H9 (cell line): ENCODE measurements at regions not wholly inside any gene's neighbourhood (a gene's known extent, or its start where the extent isn't known, plus 50 kb on each side); places are given as distances from the start of the nearest gene placed in this dataset.

Experiments used
- DNase-seq: peaks from one replicate; pipeline ENCODE4 v3.0.0-alpha.2; 2017
- H2AFZ ChIP-seq: one replicate; pipeline ENCODE4 v1.6.1; 2013; ENCODE audit warnings: mild to moderate bottlenecking, low read length, control low read depth, moderate library complexity
- H2AK5ac ChIP-seq: 2 replicates; pipeline ENCODE4 v1.6.1; 2013; ENCODE audit warnings: low read length, control low read depth, mixed read lengths; ENCODE audit not compliant: insufficient read length
- H2BK120ac ChIP-seq: one replicate; pipeline ENCODE4 v1.6.1; 2013; ENCODE audit warnings: low read depth, mild to moderate bottlenecking, low read length, control low read depth, inconsistent platforms; ENCODE audit not compliant: poor library complexity, severe bottlenecking
- H2BK12ac ChIP-seq: 2 replicates; pipeline ENCODE4 v1.6.1; 2013; ENCODE audit warnings: low read length, control low read depth, mixed read lengths, low read depth; ENCODE audit not compliant: insufficient read length
- H2BK15ac ChIP-seq: 2 replicates; pipeline ENCODE4 v1.6.1; 2013; ENCODE audit warnings: low read depth, low read length, control low read depth
- H2BK20ac ChIP-seq: one replicate; pipeline ENCODE4 v1.6.1; 2013; ENCODE audit warnings: low read depth, mild to moderate bottlenecking, low read length, control low read depth, inconsistent platforms; ENCODE audit not compliant: poor library complexity, severe bottlenecking
- H2BK5ac ChIP-seq: 2 replicates; pipeline ENCODE4 v1.6.1; 2013; ENCODE audit warnings: low read length, control low read depth, mixed read lengths; ENCODE audit not compliant: insufficient read length
- H3K14ac ChIP-seq: 2 replicates; pipeline ENCODE4 v1.6.1; 2013; ENCODE audit warnings: low read length, control low read depth; ENCODE audit not compliant: insufficient read depth
- H3K18ac ChIP-seq: 2 replicates; pipeline ENCODE4 v1.6.1; 2013; ENCODE audit warnings: low read depth, mild to moderate bottlenecking, mixed read lengths, low read length, control low read depth; ENCODE audit not compliant: insufficient read length
- H3K23ac ChIP-seq: 2 replicates; pipeline ENCODE4 v1.6.1; 2013; ENCODE audit warnings: low read length, control low read depth, mixed read lengths, low read depth; ENCODE audit not compliant: insufficient read length
- H3K23me2 ChIP-seq: 2 replicates; pipeline ENCODE4 v1.6.1; 2013; ENCODE audit warnings: low read depth, mild to moderate bottlenecking, mixed read lengths, low read length, control low read depth; ENCODE audit not compliant: insufficient read length, poor library complexity, severe bottlenecking
- H3K27ac ChIP-seq: 2 replicates; pipeline ENCODE4 v1.5.1; 2013; ENCODE audit warnings: low read length, control low read depth, mixed read lengths, low read depth; ENCODE audit not compliant: insufficient read length
- H3K27me3 ChIP-seq: 2 replicates; pipeline ENCODE4 v1.6.1; 2013; ENCODE audit warnings: low read length, control low read depth, inconsistent platforms; ENCODE audit not compliant: insufficient read depth
- H3K4ac ChIP-seq: 2 replicates; pipeline ENCODE4 v1.6.1; 2013; ENCODE audit warnings: low read depth, mild to moderate bottlenecking, control low read depth, inconsistent platforms, low read length, moderate library complexity
- H3K4me1 ChIP-seq: 2 replicates; pipeline ENCODE4 v1.6.1; 2013; ENCODE audit warnings: low read length, control low read depth, inconsistent platforms; ENCODE audit not compliant: insufficient read depth
- H3K4me2 ChIP-seq: 2 replicates; pipeline ENCODE4 v1.6.1; 2013; ENCODE audit warnings: low read length, control low read depth, mixed read lengths; ENCODE audit not compliant: insufficient read length, insufficient read depth
- H3K56ac ChIP-seq: 2 replicates; pipeline ENCODE4 v1.6.1; 2013; ENCODE audit warnings: low read depth, mild to moderate bottlenecking, mixed read lengths, low read length, control low read depth; ENCODE audit not compliant: insufficient read length
- H3K79me1 ChIP-seq: 2 replicates; pipeline ENCODE4 v1.6.1; 2013; ENCODE audit warnings: low read depth, mild to moderate bottlenecking, moderate library complexity, low read length, control low read depth, inconsistent platforms; ENCODE audit not compliant: insufficient read depth, poor library complexity, severe bottlenecking
- H3K79me2 ChIP-seq: 2 replicates; pipeline ENCODE4 v1.6.1; 2013; ENCODE audit warnings: low read length, control low read depth, inconsistent platforms; ENCODE audit not compliant: insufficient read depth
- H3K9ac ChIP-seq: 2 replicates; pipeline ENCODE4 v1.6.1; 2013; ENCODE audit warnings: low read length, control low read depth, mixed read lengths; ENCODE audit not compliant: insufficient read length; ENCODE audit errors: extremely low read depth
- H3K9me3 ChIP-seq: one replicate; pipeline ENCODE4 v1.6.1; 2013; ENCODE audit warnings: low read depth, low read length, inconsistent platforms; ENCODE audit not compliant: control insufficient read depth
- H3T11ph ChIP-seq: one replicate; pipeline ENCODE4 v1.6.1; 2013; ENCODE audit warnings: mild to moderate bottlenecking, low read length, control low read depth, inconsistent platforms
- H4K20me1 ChIP-seq: one replicate; pipeline ENCODE4 v1.6.1; 2013; ENCODE audit not compliant: control insufficient read depth, insufficient read length, insufficient read depth
- H4K5ac ChIP-seq: 2 replicates; pipeline ENCODE4 v1.6.1; 2013; ENCODE audit warnings: low read depth, mild to moderate bottlenecking, mixed read lengths, low read length, control low read depth; ENCODE audit not compliant: insufficient read length
- H4K8ac ChIP-seq: replicated peaks from 2 replicates; pipeline ENCODE4 v1.6.1; 2013; ENCODE audit warnings: low read length, control low read depth, mixed read lengths, low read depth; ENCODE audit not compliant: insufficient read length
- H4K91ac ChIP-seq: 2 replicates; pipeline ENCODE4 v1.6.1; 2013; ENCODE audit warnings: low read depth, mild to moderate bottlenecking, moderate library complexity, mixed read lengths, low read length, control low read depth; ENCODE audit not compliant: insufficient read length
- H3K27ac Mint-ChIP-seq, 3 experiments: 2 replicates in 2 of 3; 3 replicates in 1 of 3; pipeline ENCODE4 v1.8.0; 2020 to 2021; ENCODE audit warnings: mixed read lengths in 3 of 3, mild to moderate bottlenecking in 1 of 3, moderate library complexity in 1 of 3
- H3K27me3 Mint-ChIP-seq: 2 replicates; pipeline ENCODE4 v1.8.0; 2021; ENCODE audit warnings: low read depth, mild to moderate bottlenecking, moderate library complexity, mixed read lengths
- H3K36me3 Mint-ChIP-seq, 3 experiments: 2 replicates in 2 of 3; 3 replicates in 1 of 3; pipeline ENCODE4 v1.8.0; 2020 to 2021; ENCODE audit warnings: low read depth in 3 of 3, mixed read lengths in 3 of 3; ENCODE audit not compliant: insufficient read depth in 1 of 3
- H3K4me1 Mint-ChIP-seq, 2 experiments: 2 replicates each; pipeline ENCODE4 v1.8.0; 2020; ENCODE audit warnings: mixed read lengths in 2 of 2
- H3K4me3 Mint-ChIP-seq, 2 experiments: 2 replicates in 1 of 2; 3 replicates in 1 of 2; pipeline ENCODE4 v1.8.0; 2020 to 2021; ENCODE audit warnings: mild to moderate bottlenecking in 2 of 2, mixed read lengths in 2 of 2, moderate library complexity in 1 of 2
- H3K9me3 Mint-ChIP-seq, 2 experiments: 2 replicates in 1 of 2; 3 replicates in 1 of 2; pipeline ENCODE4 v1.8.0; 2020; ENCODE audit warnings: mild to moderate bottlenecking in 2 of 2, mixed read lengths in 2 of 2, moderate library complexity in 1 of 2
- WGBS: extraction: QIAGEN DNeasy Blood & Tissue Kit; methylation state at CpG from one replicate; pipeline ENCODE4 v1.1.7; 2013; ENCODE audit warnings: missing lambda C conversion rate, low lambda C conversion rate, mixed read lengths; ENCODE audit not compliant: insufficient read length; ENCODE audit errors: extremely low coverage; 5-methylcytosine and 5-hydroxymethylcytosine counted together
- TF ChIP-seq, protein P1 (sequence below): fragments of 200-600 bp; sonication (generic); conservative IDR thresholded peaks from 3 replicates; pipeline ENCODE4 v1.8.0; 2021; ENCODE audit warnings: antibody characterized with exemption, mild to moderate bottlenecking

DNA sequence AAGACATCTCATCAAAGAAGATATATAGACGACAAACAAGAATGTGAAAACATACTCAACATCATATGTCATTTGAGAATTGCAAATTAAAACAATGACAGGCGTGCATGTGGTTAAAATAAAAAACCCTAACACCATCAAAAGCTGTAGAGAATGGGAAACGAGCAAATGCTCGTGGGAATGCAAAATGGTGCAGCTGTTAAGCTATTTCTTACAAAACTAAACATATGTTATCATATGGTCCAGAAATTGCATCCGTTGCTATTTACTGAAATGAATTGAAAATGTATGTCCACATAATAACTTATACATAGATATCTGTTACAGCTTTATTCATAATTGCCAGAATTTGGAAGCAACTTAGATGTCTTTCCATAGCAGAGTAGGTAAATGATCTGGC is 574.4 kb downstream of the TNS3 start:
- H4K20me1 ChIP-seq, result no peaks in the 10 kb centered on the region
- TF ChIP-seq, protein P1, sequence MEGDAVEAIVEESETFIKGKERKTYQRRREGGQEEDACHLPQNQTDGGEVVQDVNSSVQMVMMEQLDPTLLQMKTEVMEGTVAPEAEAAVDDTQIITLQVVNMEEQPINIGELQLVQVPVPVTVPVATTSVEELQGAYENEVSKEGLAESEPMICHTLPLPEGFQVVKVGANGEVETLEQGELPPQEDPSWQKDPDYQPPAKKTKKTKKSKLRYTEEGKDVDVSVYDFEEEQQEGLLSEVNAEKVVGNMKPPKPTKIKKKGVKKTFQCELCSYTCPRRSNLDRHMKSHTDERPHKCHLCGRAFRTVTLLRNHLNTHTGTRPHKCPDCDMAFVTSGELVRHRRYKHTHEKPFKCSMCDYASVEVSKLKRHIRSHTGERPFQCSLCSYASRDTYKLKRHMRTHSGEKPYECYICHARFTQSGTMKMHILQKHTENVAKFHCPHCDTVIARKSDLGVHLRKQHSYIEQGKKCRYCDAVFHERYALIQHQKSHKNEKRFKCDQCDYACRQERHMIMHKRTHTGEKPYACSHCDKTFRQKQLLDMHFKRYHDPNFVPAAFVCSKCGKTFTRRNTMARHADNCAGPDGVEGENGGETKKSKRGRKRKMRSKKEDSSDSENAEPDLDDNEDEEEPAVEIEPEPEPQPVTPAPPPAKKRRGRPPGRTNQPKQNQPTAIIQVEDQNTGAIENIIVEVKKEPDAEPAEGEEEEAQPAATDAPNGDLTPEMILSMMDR, result no peak
- no peaks in the 10 kb centered on the region for H3K4me1 ChIP-seq
- H3K9ac ChIP-seq, result no peak overlapping the region
- Mint-ChIP-seq H3K4me3 (no peak overlapping the region), H3K27ac (no peak overlapping the region), H3K9me3 (no peaks in the 10 kb centered on the region; a peak in 1 of 5 replicates), H3K27me3 (no peaks in the 10 kb centered on the region; the same call in 1 of the 2 replicates), H3K36me3 (no peaks in the 10 kb centered on the region), H3K4me1 (0 out of 4 replicates have a peak, but pooled peaks cover 0 to under 1% of the 10 kb centered on the region in 2 experiments)
- H3K4ac ChIP-seq, result no peak overlapping the region
- H3K23ac ChIP-seq, result no peak overlapping the region
- H3K27ac ChIP-seq, result no peak overlapping the region
- no peak overlapping the region for H3K56ac ChIP-seq
- H2BK120ac ChIP-seq, result no peak overlapping the region
- no peak overlapping the region for H4K8ac ChIP-seq
- H4K5ac ChIP-seq, result no peak overlapping the region
- H2BK15ac ChIP-seq, result no peak overlapping the region
- H3K79me2 ChIP-seq, result no peaks in the 10 kb centered on the region
- H2BK20ac ChIP-seq, result no peak overlapping the region
- H3K27me3 ChIP-seq, result no peaks in the 10 kb centered on the region
- WGBS, result no CpG with 5 or more reads among the region's 5 CpGs
- DNase-seq, result no peak
- no peak overlapping the region for H2BK12ac ChIP-seq
- H2AFZ ChIP-seq, result no peak overlapping the region
- H3K18ac ChIP-seq, result no peak overlapping the region
- H2BK5ac ChIP-seq, result no peak overlapping the region
- H3K14ac ChIP-seq, result no peak overlapping the region
- H3K4me2 ChIP-seq, result no peak overlapping the region
- no peaks in the 10 kb centered on the region for H3K9me3 ChIP-seq
- no peak overlapping the region for H2AK5ac ChIP-seq
- H3T11ph ChIP-seq, result no peak overlapping the region
- H4K91ac ChIP-seq, result no peak overlapping the region
- no peaks in the 10 kb centered on the region for H3K23me2 ChIP-seq
- H3K79me1 ChIP-seq, result no peaks in the 10 kb centered on the region
